Keratinocyte (primary cell): ENCODE measurements at regions not wholly inside any gene's neighbourhood (a gene's known extent, or its start where the extent isn't known, plus 50 kb on each side); places are given as distances from the start of the nearest gene placed in this dataset.

Experiments used
- EZH2 ChIP-seq: IDR thresholded peaks from one replicate; pipeline ENCODE4 v1.6.1; 2012; ENCODE audit warnings: inconsistent platforms, mild to moderate bottlenecking, low read length, moderate library complexity
- TF ChIP-seq, protein P1 (sequence below), 3 experiments: IDR thresholded peaks in 1 of 3; conservative IDR thresholded peaks in 1 of 3; optimal IDR thresholded peaks in 1 of 3; 2 replicates in 2 of 3; 3 replicates in 1 of 3; pipeline versions ENCODE3 to v1.5.1; 2011; ENCODE audit warnings: low read length in 3 of 3, mild to moderate bottlenecking in 3 of 3, moderate library complexity in 2 of 3, control low read depth in 1 of 3, inconsistent platforms in 1 of 3; ENCODE audit not compliant: insufficient read depth in 2 of 3; ENCODE audit errors: extremely low read depth in 1 of 3

DNA sequence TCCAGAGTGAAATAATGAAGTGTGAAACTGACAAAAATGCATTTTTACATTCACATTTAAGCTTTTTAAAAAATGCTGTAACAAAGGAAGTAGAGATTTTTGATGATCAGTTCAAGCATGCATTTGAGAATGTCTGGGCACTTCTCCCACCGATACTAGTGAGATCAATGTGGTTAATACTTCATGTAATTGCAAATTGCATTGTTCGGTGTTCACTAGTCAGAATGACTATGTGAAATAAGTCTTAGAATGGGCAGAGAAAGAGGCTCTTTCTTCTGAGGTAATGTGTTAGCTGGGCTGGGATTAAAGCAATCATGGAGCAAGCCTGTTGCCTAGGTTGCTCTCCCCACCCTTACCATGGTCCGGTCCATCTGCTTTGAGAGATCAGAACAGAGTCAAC, 587.0 kb upstream of the GRM7 start:
- TF ChIP-seq, protein P1, sequence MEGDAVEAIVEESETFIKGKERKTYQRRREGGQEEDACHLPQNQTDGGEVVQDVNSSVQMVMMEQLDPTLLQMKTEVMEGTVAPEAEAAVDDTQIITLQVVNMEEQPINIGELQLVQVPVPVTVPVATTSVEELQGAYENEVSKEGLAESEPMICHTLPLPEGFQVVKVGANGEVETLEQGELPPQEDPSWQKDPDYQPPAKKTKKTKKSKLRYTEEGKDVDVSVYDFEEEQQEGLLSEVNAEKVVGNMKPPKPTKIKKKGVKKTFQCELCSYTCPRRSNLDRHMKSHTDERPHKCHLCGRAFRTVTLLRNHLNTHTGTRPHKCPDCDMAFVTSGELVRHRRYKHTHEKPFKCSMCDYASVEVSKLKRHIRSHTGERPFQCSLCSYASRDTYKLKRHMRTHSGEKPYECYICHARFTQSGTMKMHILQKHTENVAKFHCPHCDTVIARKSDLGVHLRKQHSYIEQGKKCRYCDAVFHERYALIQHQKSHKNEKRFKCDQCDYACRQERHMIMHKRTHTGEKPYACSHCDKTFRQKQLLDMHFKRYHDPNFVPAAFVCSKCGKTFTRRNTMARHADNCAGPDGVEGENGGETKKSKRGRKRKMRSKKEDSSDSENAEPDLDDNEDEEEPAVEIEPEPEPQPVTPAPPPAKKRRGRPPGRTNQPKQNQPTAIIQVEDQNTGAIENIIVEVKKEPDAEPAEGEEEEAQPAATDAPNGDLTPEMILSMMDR (optimal IDR thresholded peaks at IDR 0.05 in 1 of 3, IDR thresholded peaks at IDR 0.05 in 1 of 3, conservative IDR thresholded peaks at IDR 0.05 in 1 of 3; ENCODE audit: extremely low read depth in 1 of 3, insufficient read depth in 2 of 3, low read length in 3 of 3), result no peak
- TF ChIP-seq EZH2, result no peak
